ENCODE measurements at regions not wholly inside any gene's neighbourhood (a gene's known extent, or its start where the extent isn't known, plus 50 kb on each side); places are given as distances from the start of the nearest gene placed in this dataset.
"Not testable (repeated sequence)": the region's sequence is repeated elsewhere in the genome, so short reads cannot be mapped to it uniquely, and the experiment has no call there.

DNA sequence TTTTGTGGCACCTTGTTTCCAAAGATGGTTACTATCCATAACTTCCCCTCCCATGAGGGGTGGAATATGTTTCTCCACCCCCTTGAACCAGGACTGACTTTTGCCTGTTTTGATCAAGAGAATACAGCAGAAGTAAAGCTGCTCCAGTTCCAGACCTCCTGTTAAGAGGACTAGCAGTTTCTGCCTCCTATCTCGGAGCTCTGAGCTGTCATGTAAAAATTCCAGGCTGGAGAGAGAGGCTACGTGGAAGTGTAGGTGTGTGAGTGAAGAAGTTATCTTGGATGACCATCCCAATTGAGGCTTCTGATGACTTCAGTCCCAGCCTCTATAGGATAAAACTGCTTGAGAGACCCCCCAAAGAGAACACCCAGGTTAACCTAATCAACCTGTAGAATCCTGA lies 511.7 kb upstream of the IMPG1 start:
- DNase-seq (ENCODE audit: low read depth in 4 of 4, low spot score in 3 of 4), result no peak

DNA sequence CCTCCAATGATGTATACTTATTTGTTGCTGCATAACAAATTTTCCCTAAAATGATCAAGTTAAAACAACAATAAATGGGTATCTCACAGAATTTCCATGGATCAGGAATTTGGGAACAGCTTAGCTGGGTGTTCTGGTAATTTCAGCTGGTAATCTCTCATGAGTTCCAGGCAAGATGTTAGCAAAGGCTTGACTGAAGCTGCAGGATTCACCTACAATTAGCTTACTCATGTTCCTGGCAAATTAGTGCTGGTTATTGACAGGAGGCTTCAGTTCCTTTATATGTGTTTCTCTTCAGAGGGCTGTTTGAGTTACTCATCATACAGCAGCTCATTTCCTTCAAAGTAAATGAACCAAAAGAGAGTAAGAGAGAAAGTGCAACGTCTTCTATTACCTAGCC lies 506.3 kb upstream of the IMPG1 start:
- no peak for DNase-seq (ENCODE audit: low read depth in 4 of 4, low spot score in 3 of 4)

DNA sequence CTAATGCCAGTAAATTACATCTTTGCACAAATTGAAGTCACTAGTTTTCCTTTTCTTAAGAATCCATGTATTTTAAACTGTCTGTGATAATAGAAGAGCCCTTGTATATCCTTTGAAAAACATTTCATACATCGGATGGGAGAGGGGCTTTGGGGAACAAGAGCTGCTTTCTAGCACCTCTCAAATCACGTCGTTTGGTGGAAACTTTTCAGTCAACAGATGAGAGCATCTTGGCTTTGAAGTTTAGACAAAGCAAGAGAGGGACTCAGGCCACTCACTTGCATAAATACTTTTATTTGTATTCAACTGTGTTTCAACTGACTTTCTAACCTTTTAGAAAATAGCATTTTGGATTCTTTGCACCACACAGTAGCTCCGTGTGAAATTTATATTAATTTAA lies 502.3 kb upstream of the IMPG1 start:
- DNase-seq (ENCODE audit: low read depth in 4 of 4, low spot score in 3 of 4), result no peak

DNA sequence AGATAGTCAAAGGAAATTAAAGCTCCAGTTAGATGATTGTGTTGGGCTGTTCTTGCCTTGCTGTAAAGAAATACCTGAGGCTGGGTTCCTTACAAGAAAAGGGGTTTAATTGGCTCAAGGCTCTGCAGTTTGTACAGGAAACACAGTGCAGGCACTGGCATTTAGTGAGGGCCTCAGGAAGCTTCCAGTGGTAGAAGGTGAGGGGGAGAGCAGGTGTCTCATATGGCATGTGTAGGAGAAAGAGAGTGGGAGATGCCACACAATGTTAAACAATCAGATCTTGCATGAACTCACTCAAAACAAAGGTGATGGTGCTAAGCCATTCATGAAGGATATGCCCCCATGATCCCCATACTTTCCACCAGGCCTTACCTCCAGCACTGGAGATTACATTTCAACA lies 493.5 kb upstream of the IMPG1 start:
- no peak for DNase-seq (ENCODE audit: low read depth in 4 of 4, low spot score in 3 of 4)

DNA sequence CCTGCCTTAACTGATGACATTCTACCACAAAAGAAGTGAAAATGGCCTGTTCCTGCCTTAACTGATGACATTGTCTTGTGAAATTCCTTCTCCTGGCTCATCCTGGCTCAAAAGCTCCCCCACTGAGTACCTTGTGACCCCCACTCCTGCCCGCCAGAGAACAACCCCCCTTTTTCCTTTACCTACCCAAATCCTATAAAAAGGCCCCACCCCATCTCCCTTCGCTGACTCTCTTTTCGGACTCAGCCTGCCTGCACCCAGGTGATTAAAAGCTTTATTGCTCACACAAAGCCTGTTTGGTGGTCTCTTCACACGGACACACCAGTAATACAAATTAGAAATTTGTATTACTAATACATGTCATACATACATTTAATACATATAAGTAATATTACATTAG lies 489.9 kb upstream of the IMPG1 start:
- DNase-seq (ENCODE audit: low read depth in 4 of 4, low spot score in 3 of 4), result not testable (repeated sequence)

DNA sequence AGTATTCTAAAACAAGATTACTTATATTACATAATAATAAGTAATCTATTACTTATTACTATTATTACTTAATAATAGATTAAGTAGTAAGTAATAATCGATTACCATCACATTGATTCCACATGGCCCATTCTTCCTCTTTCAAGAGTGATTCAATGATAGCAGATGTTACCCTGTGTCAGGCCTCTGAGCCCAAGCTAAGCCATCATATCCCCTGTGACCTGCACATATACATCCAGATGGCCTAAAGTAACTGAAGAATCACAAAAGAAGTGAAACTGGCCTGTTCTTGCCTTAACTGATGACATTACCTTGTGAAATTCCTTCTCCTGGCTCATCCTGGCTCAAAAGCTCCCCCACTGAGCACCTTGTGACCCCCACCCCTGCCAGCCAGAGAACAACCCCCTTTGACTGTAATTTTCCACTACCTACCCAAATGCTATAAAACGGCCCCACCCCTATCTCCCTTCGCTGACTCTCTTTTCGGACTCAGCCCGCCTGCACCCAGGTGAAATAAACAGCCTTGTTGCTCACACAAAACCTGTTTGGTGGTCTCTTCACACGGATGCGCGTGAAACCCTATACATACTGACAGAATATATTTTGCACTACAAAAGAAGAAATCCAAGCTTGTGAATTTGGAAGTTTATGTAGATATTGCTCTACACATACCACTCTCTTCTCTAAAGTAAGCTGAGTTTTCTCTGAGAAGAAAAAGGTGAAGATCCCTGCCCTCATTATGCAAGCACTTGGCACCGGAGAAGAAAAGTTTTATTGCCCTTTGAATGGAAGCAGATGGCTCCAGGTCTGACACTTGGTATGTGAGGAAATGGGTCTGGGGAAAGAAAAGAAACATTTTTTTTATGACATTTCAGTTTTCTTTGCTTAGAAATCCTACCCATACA lies 488.6 kb upstream of the IMPG1 start:
- not testable (repeated sequence) for DNase-seq (ENCODE audit: low read depth in 4 of 4, low spot score in 3 of 4)

DNA sequence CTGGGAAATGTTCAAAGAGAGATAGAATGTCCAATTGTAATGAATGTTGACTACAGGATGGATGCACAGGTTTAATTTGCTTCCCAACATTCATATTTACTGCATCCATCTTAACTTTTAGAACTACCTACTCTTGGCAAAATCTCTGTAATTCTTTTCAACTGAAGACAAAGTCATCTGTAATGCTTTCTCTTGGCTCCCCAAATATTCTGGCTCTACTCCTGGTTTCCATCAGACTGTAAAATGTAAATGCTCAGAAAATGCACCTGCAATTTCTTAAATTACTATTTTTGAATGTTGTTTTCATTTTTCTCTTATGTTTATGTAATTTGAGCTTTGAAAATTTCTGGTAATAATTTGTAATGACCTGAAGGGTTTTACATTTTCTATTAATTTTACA lies 480.8 kb upstream of the IMPG1 start:
- no peak for DNase-seq (ENCODE audit: low read depth in 4 of 4, low spot score in 3 of 4)

DNA sequence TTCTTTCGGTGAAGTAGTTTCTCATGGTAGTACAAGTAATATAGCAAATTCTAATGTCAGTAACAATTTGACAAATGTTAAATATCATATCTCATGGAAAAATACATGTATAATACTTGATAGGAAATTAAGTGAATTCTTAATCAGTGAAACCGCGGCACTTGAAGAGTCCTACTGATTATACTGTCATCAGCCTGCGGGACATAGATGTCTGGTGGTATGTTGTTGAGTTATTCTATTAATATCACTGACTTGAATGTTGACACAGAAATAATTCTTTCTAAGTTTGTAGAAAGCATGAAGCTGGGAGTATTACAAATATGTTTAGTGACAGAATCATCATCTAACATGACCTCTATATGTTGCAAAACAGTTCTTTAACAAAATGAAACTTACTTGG lies 479.8 kb upstream of the IMPG1 start:
- DNase-seq (ENCODE audit: low read depth in 4 of 4, low spot score in 3 of 4), result no peak

DNA sequence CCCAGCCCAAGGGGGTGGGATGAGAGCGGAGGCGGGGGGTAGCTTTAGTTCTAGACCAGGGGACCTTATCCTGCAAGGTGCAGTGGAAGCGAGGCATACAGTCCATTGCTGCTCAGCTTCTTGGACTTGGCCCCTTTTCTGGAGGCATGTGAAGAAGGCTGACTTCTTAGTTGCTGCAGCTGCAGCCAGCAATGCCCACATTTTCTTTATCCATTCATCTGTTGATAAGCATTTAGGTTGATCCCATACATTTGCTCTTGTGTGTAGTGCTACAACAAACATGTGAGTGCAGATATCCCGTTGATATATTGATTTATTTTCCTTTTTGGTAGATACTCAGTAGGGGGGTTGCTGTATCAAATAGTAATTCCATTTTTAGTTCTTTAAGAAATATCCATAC lies 461.2 kb upstream of the IMPG1 start:
- no peak for DNase-seq (ENCODE audit: low read depth in 4 of 4, low spot score in 3 of 4)

DNA sequence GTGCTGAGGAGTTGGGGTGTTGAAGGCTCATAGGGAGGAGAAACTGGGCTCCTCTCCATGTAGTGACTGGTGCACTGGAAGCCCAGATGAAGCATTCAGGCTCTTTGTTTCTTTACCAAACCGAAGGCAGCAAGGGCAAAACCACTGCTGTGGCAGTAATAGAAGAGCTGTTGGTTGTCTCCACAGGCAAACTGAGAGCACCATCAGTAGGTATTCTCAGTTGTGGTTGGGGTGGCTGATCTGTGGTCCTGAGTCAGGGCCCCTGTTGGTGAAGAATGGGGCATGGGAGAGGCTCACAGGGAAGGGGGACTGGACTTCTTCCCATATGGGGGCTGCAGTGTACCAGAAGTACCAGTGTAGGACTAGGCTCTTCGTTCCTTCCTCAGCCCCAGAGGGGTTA lies 460.2 kb upstream of the IMPG1 start:
- no peak for DNase-seq (ENCODE audit: low read depth in 4 of 4, low spot score in 3 of 4)

DNA sequence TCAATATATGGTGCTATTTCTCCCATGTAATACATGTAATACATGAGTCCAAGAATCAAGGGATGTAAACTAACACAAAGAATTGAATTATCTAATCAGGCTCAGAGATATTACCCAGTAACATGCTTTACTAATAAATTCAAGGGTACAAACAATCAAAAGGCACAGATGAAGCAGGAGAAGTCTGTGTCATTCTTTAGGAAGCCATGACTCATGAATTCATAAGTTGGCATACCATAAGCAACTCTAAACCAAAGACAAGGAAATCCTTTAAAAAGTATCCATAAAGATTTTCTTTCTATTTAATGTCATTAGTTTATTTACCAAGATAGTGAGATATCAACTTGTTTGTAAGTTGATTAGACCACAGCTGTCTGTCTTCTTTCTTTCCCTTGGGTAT lies 446.0 kb upstream of the IMPG1 start:
- no peak for DNase-seq (ENCODE audit: low read depth in 4 of 4, low spot score in 3 of 4)

DNA sequence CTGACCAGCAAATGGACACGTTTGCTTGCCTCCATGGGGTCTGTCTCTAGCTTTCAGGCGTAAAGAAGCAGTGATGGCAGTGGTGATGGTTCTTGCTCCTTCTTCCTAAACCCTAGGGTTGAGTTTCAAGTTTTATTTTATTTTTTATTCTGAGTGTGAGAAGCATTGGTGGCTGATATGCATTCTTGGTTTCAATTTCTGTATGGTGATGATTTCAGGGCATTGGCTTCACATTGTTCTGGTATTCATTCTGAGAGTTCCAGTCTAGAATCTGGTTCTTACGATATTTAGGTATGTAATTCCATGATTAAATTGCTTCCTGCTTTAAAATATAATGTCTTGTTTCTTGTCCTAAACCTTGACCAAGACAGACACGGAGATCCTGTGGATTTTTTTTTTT lies 444.5 kb upstream of the IMPG1 start:
- DNase-seq (ENCODE audit: low read depth in 4 of 4, low spot score in 3 of 4), result no peak

DNA sequence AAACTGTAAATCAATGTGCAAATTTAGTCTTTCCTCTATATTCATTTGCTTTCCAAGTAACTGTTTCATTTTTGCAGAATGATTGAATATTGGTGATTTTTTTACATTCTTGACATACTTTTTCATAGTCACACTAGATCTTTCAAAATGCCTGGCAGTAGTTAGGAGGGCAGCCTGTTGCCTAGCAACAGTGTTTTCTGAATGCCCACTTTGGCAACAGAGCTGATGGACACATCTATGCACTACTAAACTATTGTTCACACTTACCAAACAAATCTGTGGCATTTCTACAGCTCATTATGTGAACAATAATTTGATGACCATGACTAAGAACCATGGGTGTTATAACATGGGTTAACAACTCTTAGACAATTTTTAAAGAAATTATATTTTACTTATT lies 438.0 kb upstream of the IMPG1 start:
- DNase-seq (ENCODE audit: low read depth in 4 of 4, low spot score in 3 of 4), result no peak

DNA sequence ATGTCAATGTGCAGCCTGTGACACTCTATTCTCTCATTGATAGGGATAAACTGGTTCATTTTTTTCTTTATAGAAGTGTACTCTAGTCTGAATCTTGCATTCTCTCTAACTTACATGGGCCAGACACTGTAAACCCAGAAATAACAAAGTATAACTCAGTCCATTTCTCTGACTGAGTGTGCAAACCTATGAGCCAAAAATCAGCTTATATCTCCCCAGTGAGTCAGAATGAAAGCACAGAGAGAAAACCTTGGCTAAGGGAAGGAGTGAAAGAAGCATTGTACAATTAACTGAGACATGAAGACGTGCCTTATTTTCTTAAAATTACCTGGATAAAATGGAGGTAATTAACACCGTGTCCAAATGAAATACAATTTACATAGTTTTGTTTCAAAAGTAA lies 436.9 kb upstream of the IMPG1 start:
- no peak for DNase-seq (ENCODE audit: low read depth in 4 of 4, low spot score in 3 of 4)

DNA sequence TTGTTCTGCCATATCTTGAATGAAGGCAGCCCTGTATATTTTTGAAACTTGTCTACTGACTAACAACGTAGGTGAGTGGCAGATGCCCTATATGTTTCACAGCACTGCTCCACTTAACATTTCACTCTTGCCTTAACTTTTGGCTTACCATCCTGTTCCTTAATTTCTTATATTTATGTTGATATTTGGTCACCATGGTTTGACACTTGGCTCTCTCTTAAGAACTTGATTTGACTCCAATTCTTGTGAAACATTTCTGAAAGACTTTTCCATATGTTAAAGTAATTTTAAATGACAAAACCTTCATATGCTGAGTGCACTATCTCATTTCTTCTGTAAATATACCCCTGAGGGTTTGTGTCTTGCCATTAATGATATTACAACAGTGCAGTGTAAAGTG lies 434.3 kb upstream of the IMPG1 start:
- DNase-seq (ENCODE audit: low read depth in 4 of 4, low spot score in 3 of 4), result no peak

DNA sequence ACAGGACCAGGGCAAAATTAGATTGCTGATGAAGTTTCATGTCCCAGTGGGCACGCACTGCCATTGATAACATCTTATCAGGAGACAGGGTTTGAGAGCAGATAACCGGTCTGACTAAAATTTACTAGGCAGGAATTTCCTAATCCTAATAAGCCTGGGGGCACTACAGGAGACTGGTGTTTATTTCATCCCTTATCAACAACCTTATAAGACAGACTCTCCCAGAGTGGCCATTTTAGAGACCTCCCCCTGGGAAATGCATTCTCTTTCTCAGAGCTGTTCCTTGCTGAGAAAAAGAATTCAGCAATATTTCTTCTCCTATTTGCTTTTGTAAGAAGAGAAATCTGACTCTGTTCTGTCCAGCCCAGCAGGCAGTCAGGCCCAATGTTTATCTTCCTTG lies 423.4 kb upstream of the IMPG1 start:
- DNase-seq (ENCODE audit: low read depth in 4 of 4, low spot score in 3 of 4), result no peak

DNA sequence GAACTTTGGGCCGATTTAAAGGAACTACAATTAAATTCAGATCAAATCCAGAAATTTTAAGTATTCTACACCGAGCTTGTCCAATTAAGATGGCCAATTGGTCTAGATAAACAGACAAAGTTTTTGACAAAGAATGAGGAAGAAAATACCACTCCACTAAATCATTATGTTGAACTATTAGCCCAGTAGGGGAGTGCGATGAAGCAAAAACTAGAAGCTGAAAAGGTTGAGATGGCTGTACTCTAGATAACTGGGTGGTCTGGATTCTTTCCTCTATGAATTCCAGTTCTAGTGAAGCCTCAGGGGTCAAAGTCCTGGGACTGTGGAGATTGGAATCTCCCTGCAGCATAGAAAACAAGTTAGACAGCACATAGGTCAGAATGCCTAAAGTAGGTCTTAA lies 418.9 kb upstream of the IMPG1 start:
- DNase-seq (ENCODE audit: low read depth in 4 of 4, low spot score in 3 of 4), result not testable (repeated sequence)

DNA sequence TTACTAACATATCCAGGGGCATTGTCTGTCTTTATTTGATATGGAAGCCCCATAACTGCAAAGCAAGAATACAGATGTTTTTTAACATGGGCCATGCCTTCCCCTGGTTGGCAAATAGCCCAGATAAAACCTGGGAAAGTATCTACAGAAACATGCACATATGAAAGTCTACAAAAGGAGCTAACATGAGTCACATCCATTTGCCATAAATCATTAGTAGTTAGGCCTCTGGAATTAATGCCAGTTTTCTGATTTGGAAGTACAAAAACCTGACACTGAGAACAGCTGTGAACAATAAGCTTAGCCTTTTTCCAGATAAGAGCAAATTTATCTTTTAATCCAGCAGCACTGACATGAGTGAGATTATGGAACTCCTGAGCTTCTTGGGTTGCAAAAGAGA lies 418.0 kb upstream of the IMPG1 start:
- no peak for DNase-seq (ENCODE audit: low read depth in 4 of 4, low spot score in 3 of 4)

DNA sequence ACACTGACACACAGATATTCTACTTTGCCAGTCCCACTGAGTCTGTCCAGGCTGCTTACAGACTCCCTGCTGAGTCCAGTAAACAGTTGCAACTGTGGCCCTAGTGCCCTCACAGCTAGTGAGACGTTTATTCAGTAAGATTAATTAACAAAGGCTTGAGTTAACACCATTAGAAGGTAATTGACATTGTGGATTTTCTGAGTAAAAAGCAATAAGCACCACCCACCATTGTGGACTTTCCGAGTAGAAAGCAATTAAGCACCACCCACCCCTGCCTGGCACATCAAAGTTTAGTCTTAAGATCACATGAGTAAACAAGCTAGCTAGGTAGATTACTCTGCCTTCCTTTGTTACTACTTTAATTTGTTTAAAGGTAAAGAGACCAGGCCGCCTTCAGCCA lies 408.6 kb upstream of the IMPG1 start:
- DNase-seq (ENCODE audit: low read depth in 4 of 4, low spot score in 3 of 4), result no peak

DNA sequence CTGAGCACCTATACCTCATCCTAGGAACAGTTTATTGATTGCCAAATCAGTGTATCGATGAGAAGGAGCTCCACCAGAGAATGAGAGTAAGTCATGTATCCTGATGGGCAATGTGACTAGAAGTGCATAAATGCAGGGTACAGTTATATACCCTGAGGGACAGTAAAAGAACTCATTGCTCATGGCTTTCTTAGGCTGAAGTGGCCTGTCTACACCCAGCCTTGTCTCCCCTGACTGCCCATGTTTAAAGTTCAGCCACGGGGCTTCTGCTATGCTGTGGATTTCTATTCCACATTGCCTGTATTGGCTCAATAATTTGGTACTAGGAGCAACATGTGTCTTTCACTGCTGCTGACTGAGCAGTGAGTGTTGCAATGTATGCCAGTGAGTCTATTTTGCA lies 400.4 kb upstream of the IMPG1 start:
- DNase-seq (ENCODE audit: low read depth in 4 of 4, low spot score in 3 of 4), result no peak

DNA sequence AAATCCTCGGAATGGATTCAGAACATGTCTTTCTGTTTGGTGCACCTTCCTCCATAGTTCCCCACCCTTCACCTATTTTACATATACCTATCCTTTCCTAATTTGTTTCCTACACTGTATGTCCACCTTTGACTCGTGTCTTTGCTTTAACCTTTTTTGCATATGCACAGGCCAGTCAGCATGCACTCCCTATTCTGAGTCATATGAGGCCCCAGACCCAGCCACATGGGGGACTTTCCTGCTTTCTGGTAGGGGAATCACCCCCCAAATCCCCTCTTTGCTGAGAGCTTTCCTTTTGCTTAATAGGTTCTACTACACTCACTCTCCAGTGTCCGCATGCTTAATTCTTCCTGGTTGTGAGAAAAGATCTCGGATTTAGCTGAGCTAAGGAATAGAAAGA lies 393.8 kb upstream of the IMPG1 start:
- no peak for DNase-seq (ENCODE audit: low read depth in 4 of 4, low spot score in 3 of 4)

DNA sequence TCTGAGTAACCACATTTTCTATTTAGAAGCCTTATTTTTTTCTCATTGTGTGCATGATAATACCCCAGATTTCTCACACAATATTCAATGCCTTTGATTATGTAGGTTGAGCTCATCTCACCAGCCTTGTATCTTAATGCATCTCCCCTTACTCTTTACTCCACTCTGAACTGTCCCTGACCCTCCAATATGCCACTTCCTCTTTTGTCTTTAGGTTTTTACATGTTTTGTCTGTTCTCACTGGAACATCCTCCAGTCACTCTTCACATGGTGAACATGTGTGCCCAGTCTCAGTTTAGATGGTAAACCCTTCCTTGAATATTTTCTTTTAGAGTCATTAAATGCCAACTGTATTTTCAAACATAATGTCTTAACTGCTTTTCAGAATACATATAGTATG lies 392.9 kb upstream of the IMPG1 start:
- no peak for DNase-seq (ENCODE audit: low read depth in 4 of 4, low spot score in 3 of 4)

DNA sequence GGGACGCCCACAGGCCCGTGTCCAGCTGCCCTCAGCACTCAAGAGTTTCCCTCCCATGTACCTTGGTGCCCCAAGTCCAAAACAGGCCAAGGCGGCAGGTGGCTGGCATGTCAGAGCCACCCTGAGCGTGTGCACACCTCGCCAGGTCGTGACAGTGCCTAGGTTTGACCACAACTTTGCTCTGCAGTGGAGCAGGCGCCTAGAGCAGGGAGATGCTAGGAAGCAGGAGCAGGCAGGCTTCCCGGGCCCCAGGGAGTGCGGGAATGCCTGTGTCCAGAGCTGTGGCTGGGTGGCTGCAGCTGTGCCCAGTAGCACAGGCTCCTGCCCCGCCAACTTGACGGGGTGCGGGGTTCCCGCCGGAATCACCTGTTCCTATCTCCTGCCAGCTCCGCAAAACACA lies 380.8 kb upstream of the IMPG1 start:
- DNase-seq (ENCODE audit: low read depth in 4 of 4, low spot score in 3 of 4), result no peak
